Loucy (cell line): ENCODE measurements at regions not wholly inside any gene's neighbourhood (a gene's known extent, or its start where the extent isn't known, plus 50 kb on each side); places are given as distances from the start of the nearest gene placed in this dataset.

ENCODE experiments used
- H2AFZ ChIP-seq: fragments of 200-600 bp; sonication (generic); 2 replicates; pipeline ENCODE4 v1.6.0; 2016; ENCODE audit warnings: antibody characterized with exemption, mild to moderate bottlenecking, low read length, moderate library complexity
- H3F3A ChIP-seq: fragments of 200-600 bp; 2 replicates; pipeline ENCODE4 v1.6.0; 2016; ENCODE audit warnings: antibody characterized with exemption, low read depth, mild to moderate bottlenecking
- H3K27me3 ChIP-seq: fragments of 200-600 bp; sonication (generic); 2 replicates; pipeline ENCODE4 v1.6.1; 2014; ENCODE audit warnings: low read length, mild to moderate bottlenecking; ENCODE audit not compliant: insufficient read depth, poor library complexity, severe bottlenecking
- H3K36me3 ChIP-seq: fragments of 200-600 bp; sonication (generic); 2 replicates; pipeline ENCODE4 v1.6.1; 2016; ENCODE audit warnings: low read length; ENCODE audit not compliant: insufficient read depth
- H3K4me1 ChIP-seq: fragments of 200-600 bp; sonication (generic); 2 replicates; pipeline ENCODE4 v1.5.1; 2014; ENCODE audit warnings: low read length, mild to moderate bottlenecking; ENCODE audit not compliant: insufficient read depth, poor library complexity, severe bottlenecking
- H3K4me2 ChIP-seq: fragments of 200-600 bp; sonication (generic); 2 replicates; pipeline ENCODE4 v1.6.0; 2014; ENCODE audit warnings: antibody characterized with exemption, low read length, low read depth, mild to moderate bottlenecking; ENCODE audit not compliant: poor library complexity, severe bottlenecking
- H3K4me3 ChIP-seq: fragments of 200-600 bp; sonication (generic); 2 replicates; pipeline ENCODE4 v1.5.1; 2014; ENCODE audit warnings: low read length, mild to moderate bottlenecking, mixed read lengths; ENCODE audit not compliant: poor library complexity, severe bottlenecking
- H3K79me2 ChIP-seq: fragments of 200-600 bp; sonication (generic); 2 replicates; pipeline ENCODE4 v1.6.1; 2014; ENCODE audit warnings: low read length; ENCODE audit not compliant: insufficient read depth
- H3K9ac ChIP-seq: fragments of 200-600 bp; sonication (generic); 2 replicates; pipeline ENCODE4 v1.6.0; 2014; ENCODE audit warnings: mild to moderate bottlenecking, low read depth, low read length, moderate library complexity; ENCODE audit not compliant: poor library complexity, severe bottlenecking
- H3K9me2 ChIP-seq: fragments of 200-600 bp; sonication (generic); replicated peaks from 2 replicates; pipeline ENCODE4 v1.6.1; 2016; ENCODE audit warnings: low read depth, low read length, mixed read lengths
- H3K9me3 ChIP-seq: fragments of 200-600 bp; sonication (generic); 2 replicates; pipeline ENCODE4 v1.6.1; 2014; ENCODE audit warnings: mild to moderate bottlenecking, antibody characterized with exemption, low read length, low read depth; ENCODE audit not compliant: insufficient read depth
- H4K20me1 ChIP-seq: fragments of 200-600 bp; sonication (generic); 2 replicates; pipeline ENCODE4 v1.6.0; 2014; ENCODE audit warnings: antibody characterized with exemption, low read length, mild to moderate bottlenecking; ENCODE audit not compliant: insufficient read depth, poor library complexity, severe bottlenecking
- EZH2phosphoT487 ChIP-seq: fragments of 200-600 bp; IDR thresholded peaks from 2 replicates; pipeline ENCODE4 v1.6.1; 2018; ENCODE audit warnings: antibody characterized with exemption, mild to moderate bottlenecking, moderate library complexity, borderline replicate concordance
- TF ChIP-seq, protein P1 (sequence below): fragments of 200-600 bp; sonication (generic); conservative IDR thresholded peaks from 2 replicates; pipeline ENCODE4 v1.5.1; 2014; ENCODE audit warnings: mild to moderate bottlenecking, antibody characterized with exemption, low read length

DNA sequence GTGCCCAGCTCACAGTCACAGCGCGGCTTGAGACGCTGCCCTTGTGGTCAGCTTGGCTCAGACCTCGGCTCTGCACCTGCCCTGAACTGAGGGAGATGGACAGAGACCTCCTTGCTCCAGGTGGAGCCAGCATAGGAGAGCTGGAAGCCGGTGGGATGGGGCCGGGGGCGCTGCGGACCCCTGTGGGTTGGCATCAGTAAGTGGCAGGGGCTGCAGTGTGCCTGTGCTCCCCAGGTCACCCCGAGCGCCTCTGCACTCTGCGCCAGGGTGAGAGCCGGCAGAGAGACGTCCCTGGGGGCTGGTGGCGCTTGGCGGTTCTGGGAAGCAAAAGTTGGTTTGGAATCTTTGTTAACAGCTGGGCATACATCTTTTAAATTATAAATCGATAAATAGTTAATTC is 105.6 kb upstream of the TTC34 start:
- no peak overlapping the region for H3K9ac ChIP-seq
- H3K4me1 ChIP-seq: no peaks in the 10 kb centered on the region
- H3K4me3 ChIP-seq: no peak overlapping the region
- no peaks in the 10 kb centered on the region for H3F3A ChIP-seq
- no peak overlapping the region for H2AFZ ChIP-seq
- no peaks in the 10 kb centered on the region for H3K9me3 ChIP-seq
- no peaks in the 10 kb centered on the region for H4K20me1 ChIP-seq
- no peak for TF ChIP-seq EZH2phosphoT487
- TF ChIP-seq, protein P1, sequence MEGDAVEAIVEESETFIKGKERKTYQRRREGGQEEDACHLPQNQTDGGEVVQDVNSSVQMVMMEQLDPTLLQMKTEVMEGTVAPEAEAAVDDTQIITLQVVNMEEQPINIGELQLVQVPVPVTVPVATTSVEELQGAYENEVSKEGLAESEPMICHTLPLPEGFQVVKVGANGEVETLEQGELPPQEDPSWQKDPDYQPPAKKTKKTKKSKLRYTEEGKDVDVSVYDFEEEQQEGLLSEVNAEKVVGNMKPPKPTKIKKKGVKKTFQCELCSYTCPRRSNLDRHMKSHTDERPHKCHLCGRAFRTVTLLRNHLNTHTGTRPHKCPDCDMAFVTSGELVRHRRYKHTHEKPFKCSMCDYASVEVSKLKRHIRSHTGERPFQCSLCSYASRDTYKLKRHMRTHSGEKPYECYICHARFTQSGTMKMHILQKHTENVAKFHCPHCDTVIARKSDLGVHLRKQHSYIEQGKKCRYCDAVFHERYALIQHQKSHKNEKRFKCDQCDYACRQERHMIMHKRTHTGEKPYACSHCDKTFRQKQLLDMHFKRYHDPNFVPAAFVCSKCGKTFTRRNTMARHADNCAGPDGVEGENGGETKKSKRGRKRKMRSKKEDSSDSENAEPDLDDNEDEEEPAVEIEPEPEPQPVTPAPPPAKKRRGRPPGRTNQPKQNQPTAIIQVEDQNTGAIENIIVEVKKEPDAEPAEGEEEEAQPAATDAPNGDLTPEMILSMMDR: no peak
- H3K36me3 ChIP-seq: no peaks in the 10 kb centered on the region
- H3K27me3 ChIP-seq: no peaks in the 10 kb centered on the region
- H3K9me2 ChIP-seq: no peaks in the 10 kb centered on the region
- no peak overlapping the region for H3K4me2 ChIP-seq
- no peaks in the 10 kb centered on the region for H3K79me2 ChIP-seq

DNA sequence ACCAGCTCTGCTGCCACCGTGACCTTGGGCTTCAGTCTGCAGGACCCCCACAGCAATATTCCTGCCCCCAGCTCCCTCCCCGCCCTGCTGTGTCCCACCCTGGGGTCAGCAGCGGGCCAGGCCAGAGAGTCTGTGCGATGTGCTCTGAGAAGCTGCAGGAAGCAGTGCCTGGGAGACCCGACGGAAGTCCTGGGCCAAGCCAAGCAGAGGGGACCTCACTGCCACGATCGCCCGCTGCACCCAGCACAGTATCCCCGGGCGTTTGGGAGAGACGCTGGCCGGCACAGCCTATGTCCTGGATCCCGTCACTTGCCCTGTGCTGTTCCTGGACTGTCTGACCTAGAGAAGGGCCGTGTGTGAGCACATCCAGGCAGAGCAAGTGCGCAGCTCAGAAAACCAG is 106.6 kb upstream of the TTC34 start:
- Histone ChIP-seq H3K9ac (no peak overlapping the region), H3K4me3 (no peak overlapping the region)

DNA sequence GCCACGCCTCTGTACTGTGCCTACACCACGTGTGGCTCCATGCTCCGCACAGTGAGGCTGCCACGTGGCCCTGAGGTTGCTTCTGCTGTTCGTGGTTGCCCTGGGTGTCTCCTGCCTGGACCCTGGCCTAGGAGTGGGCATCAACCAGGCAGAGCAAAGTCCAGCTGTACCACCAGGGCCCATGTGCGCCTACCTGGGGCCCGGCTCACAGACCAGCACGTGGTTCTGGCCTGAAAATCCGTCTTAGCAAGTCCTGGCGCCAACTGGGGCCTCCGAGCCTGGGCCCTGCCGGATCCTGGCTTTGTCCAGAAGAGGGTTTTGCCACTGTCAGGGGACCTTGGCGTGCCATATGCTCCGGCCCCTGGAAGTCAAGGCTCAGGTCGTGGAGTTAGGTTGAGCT is 107.1 kb upstream of the TTC34 start:
- Histone ChIP-seq H4K20me1 (no peaks in the 10 kb centered on the region), H3K9me3 (no peaks in the 10 kb centered on the region), H3K4me3 (no peak overlapping the region), H3K9me2 (no peaks in the 10 kb centered on the region), H3K79me2 (no peaks in the 10 kb centered on the region), H3K27me3 (no peaks in the 10 kb centered on the region), H2AFZ (no peak overlapping the region), H3F3A (no peaks in the 10 kb centered on the region), H3K4me1 (no peaks in the 10 kb centered on the region), H3K4me2 (no peak overlapping the region), H3K9ac (no peak overlapping the region), H3K36me3 (no peaks in the 10 kb centered on the region)
- TF ChIP-seq, protein P1: no peak
- no peak for TF ChIP-seq EZH2phosphoT487

More for the DNA sequence above, 106.6 kb upstream of the TTC34 start:
- Histone ChIP-seq H3K4me2 (no peak overlapping the region), H3K27me3 (no peaks in the 10 kb centered on the region), H2AFZ (no peak overlapping the region), H3F3A (no peaks in the 10 kb centered on the region), H3K4me1 (no peaks in the 10 kb centered on the region), H3K9me3 (no peaks in the 10 kb centered on the region), H4K20me1 (no peaks in the 10 kb centered on the region), H3K36me3 (no peaks in the 10 kb centered on the region), H3K9me2 (no peaks in the 10 kb centered on the region), H3K79me2 (no peaks in the 10 kb centered on the region)
- TF ChIP-seq, protein P1: no peak
- TF ChIP-seq EZH2phosphoT487: no peak
